Neutrophil (primary cell): ENCODE measurements at regions not wholly inside any gene's neighbourhood (a gene's known extent, or its start where the extent isn't known, plus 50 kb on each side); places are given as distances from the start of the nearest gene placed in this dataset.
"Not testable (repeated sequence)": the region's sequence is repeated elsewhere in the genome, so short reads cannot be mapped to it uniquely, and the experiment has no call there.

Experiments
- H3K27ac ChIP-seq: fragments of 200-600 bp; sonication (generic); 2 replicates; pipeline ENCODE4 v1.5.1; 2016; ENCODE audit warnings: mild to moderate bottlenecking, moderate library complexity
- H3K27me3 ChIP-seq: fragments of 200-600 bp; sonication (generic); 2 replicates; pipeline ENCODE4 v1.6.0; 2016; ENCODE audit warnings: mild to moderate bottlenecking
- H3K36me3 ChIP-seq: fragments of 200-600 bp; sonication (generic); 2 replicates; pipeline ENCODE4 v1.5.1; 2017
- H3K4me1 ChIP-seq, 2 experiments: fragments of 200-600 bp in 1 of 2; sonication (generic) in 1 of 2; 1 replicate in 1 of 2; 2 replicates in 1 of 2; pipeline versions ENCODE4 v1.5.1 to v1.6.1; 2013 to 2016; ENCODE audit warnings: low read depth in 1 of 2, low read length in 1 of 2, mild to moderate bottlenecking in 1 of 2, moderate library complexity in 1 of 2; ENCODE audit not compliant: control insufficient read depth in 1 of 2, insufficient read depth in 1 of 2
- H3K4me3 ChIP-seq, 2 experiments: fragments of 200-600 bp in 1 of 2; sonication (generic) in 1 of 2; 1 replicate in 1 of 2; 2 replicates in 1 of 2; pipeline ENCODE4 v1.5.1; 2013 to 2016; ENCODE audit warnings: low read depth in 1 of 2, low read length in 1 of 2, mild to moderate bottlenecking in 1 of 2, moderate library complexity in 1 of 2
- H3K9me3 ChIP-seq: fragments of 200-600 bp; sonication (generic); 2 replicates; pipeline ENCODE4 v1.5.1; 2016
- CTCF ChIP-seq: fragments of 200-600 bp; sonication (generic); IDR thresholded peaks from 2 replicates; pipeline ENCODE4 v1.5.1; 2016; ENCODE audit warnings: antibody characterized with exemption

- Histone ChIP-seq H3K36me3 (no peaks in the 10 kb centered on the region), H3K27ac (no peak overlapping the region), H3K4me1 (no peaks in the 10 kb centered on the region), H3K27me3 (no peaks in the 10 kb centered on the region), H3K4me3 (no peak overlapping the region), H3K9me3 (no peaks in the 10 kb centered on the region)
- no peak for TF ChIP-seq CTCF
Measured at GRCh38 chr2:176924909-176925534, 287.6 kb upstream of the HNRNPA3 start.

DNA sequence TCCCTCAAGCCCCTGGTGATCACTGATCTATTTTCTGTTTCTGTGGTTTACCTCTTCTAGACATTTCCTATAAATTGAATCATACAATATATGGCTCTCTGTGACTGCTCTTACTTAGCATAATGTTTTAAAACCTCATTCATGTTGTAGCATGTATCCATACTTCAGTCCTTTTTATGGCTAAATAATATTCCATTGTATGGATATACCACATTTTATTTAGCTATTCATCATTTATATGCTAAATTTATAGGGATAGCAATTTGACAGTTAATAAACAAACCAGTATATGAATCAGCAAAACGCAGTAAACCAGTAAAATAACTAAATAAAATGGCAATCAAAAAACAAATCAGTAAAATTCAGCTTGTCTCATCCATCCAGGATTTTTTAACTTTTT, 286.1 kb upstream of the HNRNPA3 start:
- TF ChIP-seq CTCF: no peak
- no peaks in the 10 kb centered on the region for H3K9me3 ChIP-seq
- no peaks in the 10 kb centered on the region for H3K27me3 ChIP-seq
- H3K4me3 ChIP-seq: no peak overlapping the region
- H3K27ac ChIP-seq: no peak overlapping the region
- H3K4me1 ChIP-seq: no peaks in the 10 kb centered on the region
- no peaks in the 10 kb centered on the region for H3K36me3 ChIP-seq

GRCh38 chr2:176929387-176929786, 283.2 kb upstream of the HNRNPA3 start:
- not testable (repeated sequence) for H3K4me3 ChIP-seq, H3K36me3 ChIP-seq, H3K4me1 ChIP-seq, H3K9me3 ChIP-seq, H3K27ac ChIP-seq, H3K27me3 ChIP-seq

DNA sequence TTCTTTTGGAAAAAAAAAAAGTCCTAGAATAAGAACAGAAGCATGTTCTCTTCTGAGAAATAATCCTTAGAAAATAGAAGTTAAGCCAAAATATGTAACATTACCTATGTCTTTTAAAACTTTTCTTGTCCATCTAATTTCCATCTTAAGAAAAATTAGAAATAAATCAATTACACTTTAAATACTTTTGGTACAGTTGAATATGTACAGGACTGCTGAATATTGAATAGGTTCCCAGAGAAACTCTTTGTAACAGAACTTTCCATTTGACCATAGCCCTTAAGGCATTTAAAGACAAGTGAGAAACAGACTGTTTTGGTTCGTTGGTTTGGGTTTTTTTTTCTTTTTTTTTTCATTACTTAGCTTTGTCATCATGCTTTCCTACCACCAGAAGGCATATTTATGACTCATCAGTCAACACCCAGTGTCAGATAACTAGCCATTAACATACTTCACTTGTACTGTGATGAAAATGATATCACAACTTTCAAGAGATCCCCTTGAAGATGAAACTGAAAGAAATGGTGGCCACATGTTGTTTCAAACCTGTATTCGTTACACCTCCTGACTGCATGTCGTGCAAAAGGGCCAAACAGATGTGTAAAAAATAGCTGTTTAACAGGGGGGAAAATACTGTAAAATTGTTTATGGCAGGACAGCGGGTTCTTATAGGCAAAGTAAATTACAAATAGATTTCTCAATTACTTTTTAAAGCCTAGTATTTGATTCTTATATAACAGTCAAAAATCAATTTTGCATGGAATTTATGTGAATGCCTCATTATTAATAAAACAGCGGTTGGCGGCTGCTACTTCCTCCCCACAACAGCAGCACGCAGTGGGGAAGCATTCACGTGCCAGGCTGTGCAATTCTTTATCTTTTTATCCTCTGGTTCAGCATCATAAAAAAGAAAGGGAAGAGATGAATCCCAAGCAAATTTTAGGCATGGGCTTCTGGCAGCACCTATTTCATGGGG, 280.7 kb upstream of the HNRNPA3 start:
- no peaks in the 10 kb centered on the region for H3K4me1 ChIP-seq
- no peak for TF ChIP-seq CTCF
- H3K27me3 ChIP-seq: no peaks in the 10 kb centered on the region
- no peak overlapping the region for H3K27ac ChIP-seq
- H3K9me3 ChIP-seq: no peaks in the 10 kb centered on the region
- H3K4me3 ChIP-seq: no peak overlapping the region
- H3K36me3 ChIP-seq: no peaks in the 10 kb centered on the region

DNA sequence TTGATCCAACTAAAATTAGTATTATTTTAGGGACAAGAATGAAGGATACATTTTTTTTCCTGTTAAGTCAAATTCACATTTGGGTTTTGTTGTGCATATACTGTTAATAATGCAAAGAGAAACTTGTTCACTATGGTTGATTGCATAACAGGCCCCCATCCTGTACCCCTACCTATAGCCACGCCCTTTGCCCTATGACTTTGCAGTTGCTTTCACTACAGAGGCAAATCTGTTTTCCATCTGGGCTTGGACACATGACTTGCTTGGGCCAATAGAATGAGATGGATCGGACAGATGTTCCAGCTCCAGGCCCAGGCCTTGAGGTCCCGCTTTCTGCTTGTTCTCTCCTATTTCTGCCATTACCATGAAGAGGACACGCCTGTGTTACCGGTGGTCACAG, 278.5 kb upstream of the HNRNPA3 start:
- Histone ChIP-seq H3K27ac (no peak overlapping the region), H3K36me3 (no peaks in the 10 kb centered on the region), H3K4me3 (no peak overlapping the region), H3K9me3 (no peaks in the 10 kb centered on the region), H3K27me3 (no peaks in the 10 kb centered on the region), H3K4me1 (no peaks in the 10 kb centered on the region)
- TF ChIP-seq CTCF: no peak

GRCh38 chr2:176934869-176935415, 277.7 kb upstream of the HNRNPA3 start:
- no peaks in the 10 kb centered on the region for H3K9me3 ChIP-seq
- no peaks in the 10 kb centered on the region for H3K27me3 ChIP-seq
- H3K4me1 ChIP-seq: no peaks in the 10 kb centered on the region
- no peak for TF ChIP-seq CTCF
- no peak overlapping the region for H3K27ac ChIP-seq
- no peaks in the 10 kb centered on the region for H3K36me3 ChIP-seq
- no peak overlapping the region for H3K4me3 ChIP-seq
